AG10803 (cell line): ENCODE measurements at regions not wholly inside any gene's neighbourhood (a gene's known extent, or its start where the extent isn't known, plus 50 kb on each side); places are given as distances from the start of the nearest gene placed in this dataset.

Source experiments
- DNase-seq: peaks from one replicate; pipeline ENCODE4 v3.0.0; 2010; ENCODE audit warnings: low read depth
- H3K4me3 ChIP-seq: 2 replicates; pipeline ENCODE4 v1.5.1; 2011; ENCODE audit warnings: mild to moderate bottlenecking, low read length, control low read depth
- TF ChIP-seq, protein P1 (sequence below): conservative IDR thresholded peaks from 2 replicates; pipeline ENCODE4 v1.5.1; 2011; ENCODE audit warnings: mild to moderate bottlenecking, low read length, control low read depth, inconsistent platforms

DNA sequence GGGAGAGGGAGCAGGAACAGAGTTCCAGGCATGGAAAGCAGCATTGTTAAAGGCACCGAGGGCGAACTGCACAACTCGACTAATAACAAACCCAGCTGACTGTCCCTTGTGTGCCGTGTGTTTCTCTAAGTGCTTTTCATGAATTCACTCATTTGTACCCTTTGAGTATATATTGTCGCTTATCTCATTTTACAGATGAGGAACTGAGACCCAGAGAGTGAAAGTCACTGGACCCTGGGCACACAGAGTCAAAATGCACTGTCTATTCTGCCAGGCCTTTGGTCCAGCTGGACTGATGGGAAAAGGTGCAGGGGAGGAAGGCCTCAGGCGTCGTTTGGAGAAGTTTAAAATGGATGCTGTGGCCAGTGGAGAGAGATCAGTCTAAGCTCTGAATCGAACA lies 100.7 kb upstream of the GRIK3 start:
- no peak overlapping the region for H3K4me3 ChIP-seq
- TF ChIP-seq, protein P1, sequence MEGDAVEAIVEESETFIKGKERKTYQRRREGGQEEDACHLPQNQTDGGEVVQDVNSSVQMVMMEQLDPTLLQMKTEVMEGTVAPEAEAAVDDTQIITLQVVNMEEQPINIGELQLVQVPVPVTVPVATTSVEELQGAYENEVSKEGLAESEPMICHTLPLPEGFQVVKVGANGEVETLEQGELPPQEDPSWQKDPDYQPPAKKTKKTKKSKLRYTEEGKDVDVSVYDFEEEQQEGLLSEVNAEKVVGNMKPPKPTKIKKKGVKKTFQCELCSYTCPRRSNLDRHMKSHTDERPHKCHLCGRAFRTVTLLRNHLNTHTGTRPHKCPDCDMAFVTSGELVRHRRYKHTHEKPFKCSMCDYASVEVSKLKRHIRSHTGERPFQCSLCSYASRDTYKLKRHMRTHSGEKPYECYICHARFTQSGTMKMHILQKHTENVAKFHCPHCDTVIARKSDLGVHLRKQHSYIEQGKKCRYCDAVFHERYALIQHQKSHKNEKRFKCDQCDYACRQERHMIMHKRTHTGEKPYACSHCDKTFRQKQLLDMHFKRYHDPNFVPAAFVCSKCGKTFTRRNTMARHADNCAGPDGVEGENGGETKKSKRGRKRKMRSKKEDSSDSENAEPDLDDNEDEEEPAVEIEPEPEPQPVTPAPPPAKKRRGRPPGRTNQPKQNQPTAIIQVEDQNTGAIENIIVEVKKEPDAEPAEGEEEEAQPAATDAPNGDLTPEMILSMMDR, result no peak
- no peak for DNase-seq

DNA sequence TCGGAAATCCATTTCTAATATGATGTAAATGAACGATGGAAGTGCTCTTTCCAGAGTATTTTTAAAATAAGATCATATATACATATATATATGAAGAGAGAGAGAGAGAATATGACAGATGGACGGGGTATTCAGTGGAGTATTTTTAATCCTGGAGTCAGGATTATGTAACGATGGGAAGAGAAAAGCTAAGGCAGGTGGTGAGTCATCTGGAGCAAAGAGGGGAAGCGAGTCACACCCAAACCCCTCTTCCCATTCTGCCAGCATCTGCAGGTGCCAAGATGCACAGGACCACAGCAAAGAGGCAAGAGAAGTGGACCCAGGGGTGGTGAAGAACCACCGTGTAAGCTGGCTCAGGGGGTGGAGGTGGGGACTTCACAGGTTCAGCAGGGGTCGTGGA lies 102.7 kb upstream of the GRIK3 start:
- no peak for DNase-seq

DNA sequence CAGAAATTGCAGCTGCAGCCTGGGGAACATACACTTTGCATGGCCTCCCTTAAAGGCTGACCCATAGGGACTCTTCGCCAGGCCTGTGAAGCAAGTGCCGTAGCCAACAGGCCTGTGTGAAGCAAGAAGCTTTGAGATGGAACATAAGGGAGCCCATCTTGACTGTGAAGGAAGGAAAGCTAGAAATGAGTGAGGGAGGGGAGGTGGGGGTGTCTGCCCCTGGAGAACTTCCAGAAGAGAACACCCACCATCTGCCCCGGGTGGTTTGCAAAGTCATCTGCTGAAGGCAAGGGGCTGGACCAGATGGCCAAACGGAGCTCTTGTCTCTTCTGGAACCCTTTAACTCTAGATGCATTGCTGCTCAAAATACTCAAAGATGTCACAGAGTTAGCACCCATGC lies 103.3 kb upstream of the GRIK3 start:
- no peak for DNase-seq
- TF ChIP-seq, protein P1, result no peak

More for the DNA sequence above, 102.7 kb upstream of the GRIK3 start:
- TF ChIP-seq, protein P1, result no peak
- no peak overlapping the region for H3K4me3 ChIP-seq

DNA sequence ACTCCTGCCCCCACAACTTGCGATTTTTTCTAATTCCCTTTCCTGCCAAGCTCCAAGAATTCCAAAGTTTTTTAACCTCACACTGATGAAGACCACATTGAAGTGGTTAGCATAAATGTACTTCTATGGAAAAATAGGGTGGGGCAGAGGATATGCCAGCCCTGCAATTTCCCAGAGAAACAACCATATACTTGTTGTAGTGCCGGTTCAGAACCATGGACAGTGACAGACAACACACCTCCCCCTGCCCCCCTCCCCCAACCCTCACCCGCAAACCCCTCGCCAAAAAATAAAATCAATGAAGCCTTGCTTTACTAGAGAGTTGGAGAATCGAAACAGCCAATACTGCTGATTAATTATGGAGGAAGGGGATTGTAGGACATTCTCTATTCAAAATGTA lies 109.5 kb upstream of the GRIK3 start:
- no peak for DNase-seq
- TF ChIP-seq, protein P1, result no peak
- H3K4me3 ChIP-seq, result no peak overlapping the region

More for the DNA sequence above, 103.3 kb upstream of the GRIK3 start:
- H3K4me3 ChIP-seq, result no peak overlapping the region

DNA sequence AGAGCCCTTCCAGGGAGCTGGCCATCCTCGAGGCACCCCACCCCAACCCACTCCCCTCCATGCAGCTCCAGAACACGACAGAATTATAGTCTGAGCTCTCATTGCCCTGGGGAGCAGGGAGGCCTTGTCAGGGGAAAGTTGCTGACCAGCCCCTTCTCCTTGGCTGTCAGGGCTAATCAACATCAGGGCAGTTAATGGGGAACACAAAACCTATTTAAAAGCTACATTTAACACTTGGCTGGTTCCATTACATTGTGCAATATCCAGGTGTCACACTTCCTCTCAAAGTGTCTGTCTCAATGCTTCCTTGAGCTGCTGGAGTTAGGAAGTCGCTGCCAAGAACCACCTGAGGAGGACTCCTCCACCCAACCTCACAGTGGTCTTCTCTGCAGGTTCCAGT lies 111.8 kb upstream of the GRIK3 start:
- H3K4me3 ChIP-seq, result no peak overlapping the region
- TF ChIP-seq, protein P1, result no peak
- no peak for DNase-seq

DNA sequence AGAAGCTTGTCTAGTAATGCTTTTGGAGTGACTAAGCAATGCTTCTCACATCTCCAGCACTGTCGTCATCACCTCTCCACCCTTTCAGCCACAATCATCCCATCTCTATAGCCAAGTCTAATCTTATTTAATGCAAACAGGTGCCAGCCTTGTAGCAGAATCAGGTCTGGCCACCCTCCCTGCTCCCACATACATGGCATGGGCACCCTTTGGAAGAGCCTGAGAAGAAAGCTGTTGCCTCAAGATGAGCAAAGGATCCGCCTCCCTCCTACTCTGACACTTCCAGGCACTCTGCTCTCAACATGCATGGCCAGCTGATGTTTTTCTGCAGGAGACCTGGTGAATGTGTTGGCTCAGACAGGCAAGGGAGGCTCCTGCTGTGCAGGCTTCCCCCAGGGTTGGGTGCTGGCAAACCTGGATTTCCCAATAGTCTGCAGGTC lies 113.1 kb upstream of the GRIK3 start:
- TF ChIP-seq, protein P1, result no peak
- no peak overlapping the region for H3K4me3 ChIP-seq
- DNase-seq, result no peak

DNA sequence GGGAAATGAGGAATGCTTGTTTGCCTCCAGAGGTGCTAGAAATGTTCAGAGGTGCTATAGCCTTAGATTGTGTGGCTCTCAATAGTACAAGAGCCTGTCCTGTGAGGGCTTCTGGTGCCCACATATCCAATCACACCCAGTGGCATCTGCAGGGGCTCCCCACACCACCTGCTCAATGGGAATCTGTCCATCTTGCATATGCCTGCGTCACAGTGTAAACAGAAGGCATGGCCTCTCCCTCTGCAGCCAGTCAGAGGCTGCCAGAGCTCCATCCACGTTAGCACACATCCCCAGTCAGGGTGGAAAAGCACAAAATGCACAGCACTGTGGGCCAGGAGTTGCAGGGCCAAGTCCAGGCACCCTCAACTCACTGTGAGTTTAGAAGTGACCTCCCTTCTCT lies 113.6 kb upstream of the GRIK3 start:
- DNase-seq, result no peak
- H3K4me3 ChIP-seq, result no peak overlapping the region
- TF ChIP-seq, protein P1, result no peak
